ENCODE measurements at regions not wholly inside any gene's neighbourhood (a gene's known extent, or its start where the extent isn't known, plus 50 kb on each side); places are given as distances from the start of the nearest gene placed in this dataset.
"Not testable (repeated sequence)": the region's sequence is repeated elsewhere in the genome, so short reads cannot be mapped to it uniquely, and the experiment has no call there.

- not testable (repeated sequence) for DNase-seq
Measured at GRCh38 chr6:3528081-3528671, 71.3 kb upstream of the SLC22A23 start.

GRCh38 chr6:3527651-3527977 is 70.8 kb upstream of the SLC22A23 start:
- peak in 7 of 58 donors; percentile 7 to 62 (median 17) for DNase-seq

GRCh38 chr6:3526962-3527650 is 70.3 kb upstream of the SLC22A23 start:
- no peak for DNase-seq

DNA sequence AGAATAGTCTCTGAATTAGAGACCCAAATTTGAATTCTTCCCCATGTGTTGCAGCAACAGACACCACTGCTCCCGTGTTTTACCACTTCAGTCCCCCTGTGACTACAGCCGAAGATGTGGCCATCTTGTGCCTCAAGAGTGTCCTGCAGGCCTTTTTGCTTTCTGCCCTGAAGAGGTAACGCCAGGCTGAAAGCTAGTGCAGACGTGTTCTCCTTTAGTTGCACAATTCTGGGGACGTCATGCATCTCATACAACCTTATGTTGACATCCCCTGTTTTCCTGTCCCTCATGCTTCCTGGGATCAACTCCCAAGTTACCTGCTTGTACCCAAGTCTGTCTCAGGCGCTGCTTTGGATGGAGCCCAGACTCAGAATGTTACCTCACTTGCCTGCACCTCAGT is 69.1 kb upstream of the SLC22A23 start:
- no peak for DNase-seq

GRCh38 chr6:3524456-3524855 is 67.6 kb upstream of the SLC22A23 start:
- no peak for DNase-seq

DNA sequence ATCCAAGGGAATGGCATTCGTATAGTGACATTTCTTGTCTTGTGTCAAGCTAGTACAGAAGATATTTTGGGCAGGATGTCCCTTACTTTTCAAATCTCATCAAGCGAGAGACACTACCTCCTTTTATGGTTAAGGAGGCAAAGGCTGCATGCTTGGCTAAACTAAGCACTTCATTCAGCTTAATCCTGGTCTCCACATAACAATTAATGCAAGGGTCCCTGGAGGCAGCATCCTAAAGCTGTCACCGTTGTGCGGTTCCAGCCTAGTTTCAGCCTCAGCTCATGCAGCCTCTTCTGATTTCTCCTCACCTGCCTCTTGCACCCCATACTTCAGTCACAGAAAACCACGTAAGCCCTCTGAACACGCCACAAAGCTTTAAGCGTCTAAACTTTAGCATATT is 67.1 kb upstream of the SLC22A23 start:
- DNase-seq = no peak

DNA sequence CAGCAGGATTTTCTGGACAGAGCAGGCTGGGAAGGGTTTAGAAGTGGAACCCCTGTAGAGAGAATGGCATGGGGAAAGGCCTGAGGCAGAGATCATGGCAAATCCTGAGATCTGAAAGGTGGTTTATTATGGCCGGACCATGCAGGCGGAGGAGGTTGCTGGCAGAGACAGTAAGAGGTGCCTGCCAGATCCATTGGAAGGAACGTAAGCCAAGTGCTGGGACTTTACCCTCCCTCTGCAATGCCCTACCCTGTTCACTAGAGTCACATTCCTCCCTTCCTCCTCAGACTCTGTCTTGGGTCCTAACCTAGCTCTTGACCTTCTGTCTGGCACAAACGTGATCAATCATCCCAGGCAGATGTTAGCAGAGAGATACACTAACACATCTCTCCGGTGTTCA is 66.4 kb upstream of the SLC22A23 start:
- DNase-seq = no peak

GRCh38 chr6:3522561-3523260 is 65.9 kb upstream of the SLC22A23 start:
- no peak for DNase-seq

- DNase-seq = no peak
Measured at GRCh38 chr6:3520281-3521230, 63.7 kb upstream of the SLC22A23 start.

- peak in 1 of 58 donors; percentile 3 for DNase-seq
Measured at GRCh38 chr6:3518356-3519190, 61.7 kb upstream of the SLC22A23 start.

DNA sequence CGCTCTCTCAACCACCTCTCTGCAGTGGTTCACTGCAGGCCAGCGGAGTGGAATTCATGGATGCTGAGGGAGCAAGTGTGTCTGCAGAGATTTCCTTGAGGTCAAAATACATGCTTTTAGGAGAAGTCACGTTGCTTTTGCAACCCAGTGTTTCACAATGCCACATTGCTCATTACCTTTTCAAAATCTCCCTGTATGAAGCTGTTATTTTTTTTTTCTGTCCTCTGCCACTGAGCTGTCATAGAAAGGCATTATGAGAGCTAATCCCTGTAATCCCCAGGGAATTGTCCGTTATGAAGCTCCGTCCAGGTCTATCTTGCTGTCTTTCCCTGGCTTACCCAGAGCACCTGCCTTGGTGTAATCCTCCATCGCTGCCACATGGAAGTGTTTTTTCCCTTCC is 60.5 kb upstream of the SLC22A23 start:
- DNase-seq = no peak

DNA sequence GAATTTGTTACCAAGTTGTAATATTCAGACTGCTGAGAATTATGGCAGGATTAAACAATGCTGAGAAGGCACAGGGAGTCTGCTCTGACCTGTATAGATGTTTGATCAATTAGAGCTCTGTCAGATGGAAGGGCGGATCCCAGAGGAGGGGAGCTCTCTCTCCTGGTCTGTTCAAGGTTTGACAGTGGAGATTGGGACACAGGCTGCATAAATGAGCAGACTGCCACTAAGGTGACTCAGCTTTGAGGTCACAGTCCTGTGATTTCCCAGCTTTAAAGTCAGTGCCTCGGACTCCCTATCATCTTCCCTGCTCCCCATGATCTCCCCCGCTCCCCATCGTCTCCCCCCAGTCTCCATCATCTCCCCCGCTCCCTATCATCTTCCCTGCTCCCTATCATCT is 59.2 kb upstream of the SLC22A23 start:
- no peak for DNase-seq

- no peak for DNase-seq
Measured at GRCh38 chr6:3515669-3516068, 58.8 kb upstream of the SLC22A23 start.

- DNase-seq = no peak
Measured at GRCh38 chr6:3513416-3513815, 56.6 kb upstream of the SLC22A23 start.

DNA sequence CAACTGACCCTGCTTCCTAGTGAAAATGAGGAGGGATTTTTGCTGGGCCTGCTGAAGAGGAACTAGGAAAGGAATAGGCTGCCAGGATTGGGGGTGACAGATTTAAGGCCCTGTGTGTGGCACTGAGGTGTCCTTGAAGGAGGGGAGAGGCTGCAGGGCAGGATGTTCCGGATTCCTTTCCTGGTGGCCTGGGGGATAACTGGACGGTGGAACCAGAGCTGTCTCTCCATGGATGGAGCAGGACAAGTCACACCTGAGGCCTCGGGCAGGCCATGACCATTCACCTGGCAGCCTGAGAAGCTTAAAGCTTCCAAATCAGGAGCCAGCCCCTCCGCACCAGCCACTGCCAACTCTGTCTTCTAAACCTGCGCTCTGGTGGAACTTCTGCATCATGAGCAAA is 56.0 kb upstream of the SLC22A23 start:
- no peak for DNase-seq

GRCh38 chr6:3510617-3511016 is 53.8 kb upstream of the SLC22A23 start:
- no peak for DNase-seq

- DNase-seq = no peak
Measured at GRCh38 chr6:3510178-3510577, 53.3 kb upstream of the SLC22A23 start.

DNA sequence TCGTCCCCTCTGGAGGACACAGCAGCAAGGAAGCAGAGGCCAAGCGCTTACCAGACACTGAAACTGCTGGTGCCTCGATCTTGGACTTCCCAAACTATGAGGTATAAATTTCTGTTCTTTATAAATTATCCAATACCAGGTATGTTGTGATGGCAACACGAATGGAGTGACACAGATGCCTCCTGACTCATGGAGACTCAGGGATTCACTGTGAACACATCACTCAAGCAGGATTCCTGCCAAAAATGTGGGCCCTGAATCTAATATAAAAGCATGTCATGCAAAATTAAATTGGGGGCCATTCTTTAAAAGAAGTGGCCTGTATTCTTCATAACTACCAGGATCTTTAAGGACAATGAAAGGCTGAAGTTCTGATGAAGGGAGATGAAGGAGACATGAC is 52.5 kb upstream of the SLC22A23 start:
- no peak for DNase-seq

DNA sequence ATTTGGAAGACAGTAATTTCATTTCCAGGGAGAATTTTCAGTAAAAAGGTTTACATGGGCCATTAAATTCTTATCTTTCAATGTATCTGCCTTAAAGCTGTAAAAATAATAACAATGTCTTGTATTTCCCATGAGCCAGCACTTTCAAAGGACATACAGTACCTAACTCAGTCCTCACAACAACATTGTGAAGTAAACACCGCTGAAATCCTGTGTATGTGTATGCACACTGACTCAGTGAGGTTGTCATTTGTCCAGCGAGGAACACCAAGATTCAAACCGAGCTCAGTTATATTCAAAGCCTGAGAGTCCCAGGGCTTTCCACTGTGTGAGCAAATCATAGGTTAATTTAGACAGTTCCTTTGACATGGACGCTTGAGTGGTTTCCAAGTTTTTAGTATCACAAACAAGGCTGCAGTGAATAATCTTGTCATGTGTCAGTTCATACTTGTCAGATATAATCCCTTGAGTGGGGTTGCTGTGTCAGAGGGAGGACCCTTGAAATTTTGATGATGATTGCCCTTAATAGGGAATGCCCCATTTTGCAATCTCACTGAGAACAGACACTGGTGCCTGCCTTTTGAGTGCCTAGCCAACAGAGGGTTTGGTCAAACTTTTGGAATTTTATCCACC is 50.0 kb upstream of the SLC22A23 start:
- no peak for DNase-seq

Data from anterior cingulate cortex (tissue), 58 donors.